GM19463 (cell line): ENCODE measurements at regions not wholly inside any gene's neighbourhood (a gene's known extent, or its start where the extent isn't known, plus 50 kb on each side); places are given as distances from the start of the nearest gene placed in this dataset.
"Not testable (repeated sequence)": the region's sequence is repeated elsewhere in the genome, so short reads cannot be mapped to it uniquely, and the experiment has no call there.

Experiments used
- ATAC-seq: cut with Tn5 transposase; IDR thresholded peaks from one replicate; pipeline ENCODE4 v1.9.1; 2021; ENCODE audit warnings: mild to moderate bottlenecking, moderate library complexity; ENCODE audit not compliant: unreplicated experiment

DNA sequence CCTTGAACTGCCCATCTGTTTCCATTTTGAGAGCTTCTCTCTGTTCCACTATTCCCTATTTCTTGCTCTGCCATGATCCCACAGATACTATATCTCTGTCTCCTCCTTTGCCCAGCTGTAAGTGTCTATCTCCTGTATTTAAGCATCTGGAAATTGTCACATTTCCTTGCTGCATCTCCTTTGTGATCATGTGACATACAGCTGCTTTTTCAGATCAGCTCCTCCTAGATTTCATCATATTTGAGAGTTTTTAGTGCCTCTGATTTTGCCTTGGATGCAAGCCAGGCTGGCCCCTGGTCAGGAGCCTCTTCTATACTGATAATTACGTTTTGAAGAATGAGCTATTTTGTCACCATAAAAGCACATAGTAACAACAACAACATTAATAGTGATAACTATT lies 131.7 kb upstream of the TNP1 start:
- no peak for ATAC-seq

DNA sequence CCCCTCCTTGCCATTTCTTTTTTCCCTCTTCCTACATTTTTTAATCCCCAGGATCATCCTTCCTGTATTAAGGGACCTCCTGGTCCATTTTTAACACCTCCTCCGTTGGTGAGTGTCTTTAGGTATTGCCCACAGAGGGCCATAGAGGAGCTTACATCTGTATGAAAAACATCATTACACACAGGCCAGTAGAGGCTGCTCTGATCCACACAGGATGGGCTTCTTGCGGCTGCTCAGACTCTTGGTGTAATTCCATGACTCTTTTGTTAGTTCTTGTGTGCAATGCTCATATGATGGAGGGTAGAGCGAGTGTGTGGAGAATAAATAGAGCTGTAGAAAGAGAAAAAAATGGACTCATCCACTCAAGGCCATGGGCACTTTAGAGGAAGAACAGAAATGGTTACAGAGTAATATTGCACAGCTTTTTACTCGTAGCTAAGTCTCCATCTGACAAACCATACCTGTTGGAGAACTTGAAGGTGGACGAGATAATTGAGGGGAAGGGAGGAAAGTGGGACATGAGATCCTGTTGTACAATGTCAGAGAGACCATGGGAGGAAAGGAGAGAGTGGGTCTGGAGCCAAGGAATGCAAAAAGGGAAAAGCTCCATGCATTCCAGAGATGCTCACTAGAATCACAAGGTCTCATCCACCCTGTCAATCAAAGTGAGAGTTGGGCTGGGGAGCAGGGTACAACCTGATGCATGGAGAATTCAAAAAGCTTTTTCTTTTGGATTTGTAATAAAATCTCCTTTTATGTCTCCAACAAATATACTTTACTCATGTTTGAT lies 129.7 kb upstream of the TNP1 start:
- no peak for ATAC-seq

DNA sequence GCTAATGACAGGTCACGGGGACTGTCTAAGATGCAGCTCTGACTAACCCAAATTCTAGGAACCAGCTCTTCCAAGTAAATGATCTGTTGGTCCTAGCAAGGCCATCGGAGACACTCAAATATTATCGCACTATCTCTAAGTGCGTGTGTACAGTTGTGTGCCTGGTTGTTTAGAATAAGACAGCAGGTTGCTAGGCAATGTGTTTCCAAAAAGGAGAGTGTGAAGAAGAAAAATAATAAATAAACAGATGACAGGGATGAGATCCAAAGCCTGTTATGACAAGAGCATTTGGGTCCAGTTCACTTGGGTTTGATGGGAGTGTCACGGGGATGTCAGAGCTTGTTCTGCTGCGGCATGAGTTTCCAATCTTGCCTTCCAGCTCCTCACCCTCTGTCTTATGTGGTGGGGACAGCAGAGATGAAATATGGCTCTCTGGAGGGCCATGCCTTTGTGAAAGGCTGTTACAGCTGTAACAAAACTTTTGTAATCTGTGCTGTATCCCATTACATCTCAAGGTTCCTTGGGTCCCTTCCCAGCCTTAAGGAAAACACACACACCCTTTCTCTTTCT lies 127.5 kb upstream of the TNP1 start:
- ATAC-seq, result no peak

DNA sequence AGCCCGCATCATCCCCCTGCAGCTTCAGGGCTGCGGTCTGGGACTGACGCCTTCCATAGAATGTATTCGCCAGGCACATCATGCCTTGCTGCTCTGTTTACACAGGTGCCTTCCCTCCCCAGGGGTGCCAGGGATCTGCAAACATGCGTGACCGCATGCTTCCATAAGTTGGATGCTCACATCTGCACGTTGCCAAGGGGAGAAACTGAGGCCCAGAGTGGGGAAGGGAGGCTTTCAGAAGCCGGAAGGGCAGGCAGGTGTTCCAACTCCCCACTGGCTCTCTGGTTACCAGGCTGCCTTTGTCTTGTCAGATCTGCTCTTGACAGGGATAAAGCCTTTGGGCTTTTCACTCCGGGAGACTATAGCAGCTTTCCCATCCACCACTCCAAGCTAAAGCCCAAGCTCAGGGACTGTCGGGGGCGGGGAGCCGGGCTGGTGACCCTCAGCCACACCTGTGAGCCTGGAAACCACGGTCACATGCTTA lies 125.8 kb upstream of the TNP1 start:
- ATAC-seq, result no peak

DNA sequence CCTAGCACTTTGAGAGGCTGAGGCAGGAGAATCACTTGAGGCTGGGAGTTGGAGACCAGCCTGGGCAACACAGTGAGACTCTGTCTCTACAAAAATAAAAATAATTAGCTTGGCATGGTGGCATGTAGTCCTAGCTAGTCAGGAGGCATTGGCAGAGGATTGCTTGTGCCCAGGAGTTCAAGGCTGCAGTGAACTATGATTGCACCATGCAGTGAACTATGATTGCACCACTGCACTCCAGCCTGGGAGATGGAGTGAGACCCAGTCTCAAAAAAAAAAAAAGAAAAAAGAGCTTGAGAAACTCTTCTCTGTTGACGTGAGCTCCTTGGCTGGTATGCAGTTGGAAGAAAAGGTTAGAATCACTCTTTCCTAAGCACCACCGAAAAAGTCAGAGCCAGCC lies 125.1 kb upstream of the TNP1 start:
- no peak for ATAC-seq

DNA sequence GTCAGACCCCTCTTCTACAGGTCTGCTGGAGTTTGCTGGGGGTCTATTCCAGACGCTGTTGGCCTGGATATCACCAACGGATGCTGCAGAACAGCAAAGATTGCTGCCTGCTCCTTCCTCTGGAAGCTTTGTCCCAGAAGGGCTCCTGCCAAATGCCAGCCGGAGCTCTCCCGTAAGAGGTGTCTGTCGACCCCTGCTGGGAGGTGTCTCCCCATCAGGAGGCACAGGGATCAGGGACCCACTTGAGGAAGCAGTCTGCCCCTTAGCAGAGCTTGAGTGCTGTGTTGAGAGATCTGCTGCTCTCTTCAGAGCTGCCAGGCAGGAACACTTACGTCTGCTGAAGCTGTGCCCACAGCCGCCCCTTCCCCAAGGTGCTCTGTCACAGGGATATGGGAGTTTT lies 122.1 kb upstream of the TNP1 start:
- ATAC-seq, result not testable (repeated sequence)

DNA sequence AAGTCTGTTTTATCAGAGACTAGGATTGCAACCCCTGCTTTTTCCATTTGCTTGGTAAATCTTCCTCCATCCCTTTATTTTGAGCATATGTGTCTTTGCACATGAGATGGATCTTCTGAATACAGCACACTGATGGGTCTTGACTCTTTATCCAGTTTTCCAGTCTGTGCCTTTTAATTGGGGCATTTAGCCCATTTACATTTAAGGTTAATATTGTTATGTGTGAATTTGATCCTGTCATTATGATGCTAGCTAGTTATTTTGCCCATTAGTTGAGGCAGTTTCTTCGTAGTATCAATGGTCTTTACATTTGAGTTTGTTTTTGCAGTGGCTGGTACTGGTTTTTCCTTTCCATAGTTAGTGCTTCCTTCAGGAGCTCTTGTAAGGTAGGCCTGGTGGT lies 120.6 kb upstream of the TNP1 start:
- not testable (repeated sequence) for ATAC-seq

DNA sequence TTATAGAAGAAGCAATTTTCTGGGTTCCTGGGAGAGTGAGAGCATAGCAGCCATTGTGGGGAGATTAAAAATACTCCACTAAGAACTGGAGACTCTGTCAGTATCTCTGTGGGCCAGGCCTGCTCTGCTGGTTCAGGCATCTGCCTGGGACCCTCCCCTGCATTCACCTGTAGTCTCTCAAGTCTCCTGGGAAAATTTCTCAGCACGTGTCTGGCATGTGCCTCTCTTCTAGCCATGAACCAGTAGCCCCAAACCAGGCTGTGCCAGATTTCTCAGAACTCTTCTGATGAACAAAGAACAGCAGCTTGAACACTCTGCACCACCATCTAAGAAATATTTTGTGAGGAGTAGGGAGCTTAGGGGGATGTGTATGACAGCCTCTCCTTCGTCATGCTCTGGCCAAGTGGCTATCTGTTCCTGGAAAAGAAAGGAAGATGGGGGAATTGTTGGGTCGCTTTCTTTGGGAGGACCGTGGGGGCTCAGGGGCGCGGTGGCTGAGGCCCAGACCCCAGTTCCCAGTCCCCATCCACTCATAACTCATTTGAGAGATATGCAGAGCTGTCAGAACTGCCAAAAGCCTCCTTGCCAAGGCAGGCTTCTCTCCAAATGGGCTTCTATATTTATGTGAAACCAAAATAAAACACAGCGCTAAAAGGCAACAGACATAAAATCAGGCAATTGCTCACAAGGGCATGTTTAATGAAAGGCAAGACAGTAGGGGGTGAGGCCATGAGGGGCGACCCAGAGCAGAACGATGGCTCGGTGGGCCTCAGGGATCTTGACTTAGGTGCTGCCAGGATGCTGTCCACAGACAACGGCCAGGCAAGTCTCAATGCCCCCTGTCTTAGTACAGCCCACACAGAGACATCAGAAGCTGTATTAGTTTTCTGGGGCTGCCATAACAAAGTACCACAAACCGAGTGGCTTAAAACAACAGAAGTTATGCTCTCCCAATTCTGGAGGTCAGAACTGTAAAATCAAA lies 114.7 kb upstream of the TNP1 start:
- ATAC-seq, result no peak

DNA sequence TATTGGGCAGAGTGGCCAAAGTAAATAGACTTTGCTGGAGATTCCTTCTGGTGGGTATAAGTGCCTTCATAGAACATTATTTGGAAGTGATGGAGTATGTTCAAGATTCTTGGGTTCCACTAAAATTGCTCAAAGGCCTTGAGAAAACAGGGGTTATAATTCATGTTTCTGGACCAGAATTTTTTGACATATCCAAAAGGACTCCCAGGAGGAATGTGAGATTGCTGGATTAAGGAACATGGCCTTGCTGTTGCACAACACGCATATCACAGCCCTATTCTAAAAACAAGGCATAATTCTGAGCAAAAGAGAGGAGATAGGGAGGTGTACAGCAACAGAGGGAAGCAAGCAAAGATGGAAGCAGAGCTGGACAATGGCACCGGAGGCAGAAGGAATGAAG lies 111.7 kb upstream of the TNP1 start:
- no peak for ATAC-seq

DNA sequence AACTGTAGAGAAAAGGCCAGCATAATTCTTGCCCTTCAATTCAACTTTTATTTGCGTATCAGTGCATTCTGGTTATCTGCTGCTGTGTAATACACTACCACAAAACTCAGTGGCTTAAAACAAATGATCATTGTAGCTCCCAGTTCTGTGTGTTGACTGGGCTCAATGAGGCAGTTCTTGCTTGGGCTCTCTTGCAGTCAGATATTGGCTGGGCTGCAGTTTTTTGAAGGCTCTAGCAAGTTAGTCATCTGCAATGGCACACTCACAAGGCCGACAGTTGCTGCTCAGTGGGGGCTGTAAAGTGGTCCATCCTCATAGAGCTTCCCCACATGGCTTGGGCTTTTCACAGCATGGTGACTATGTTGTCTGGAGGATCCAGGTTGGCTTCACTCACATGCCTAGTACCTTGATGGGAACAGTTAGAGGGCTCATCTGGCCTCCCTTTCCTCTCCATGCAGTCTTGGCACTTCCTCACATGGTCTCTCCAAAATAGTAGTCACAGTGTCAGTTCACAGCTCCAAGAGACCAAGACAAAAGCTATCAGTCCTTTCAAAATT lies 110.6 kb upstream of the TNP1 start:
- ATAC-seq, result no peak

DNA sequence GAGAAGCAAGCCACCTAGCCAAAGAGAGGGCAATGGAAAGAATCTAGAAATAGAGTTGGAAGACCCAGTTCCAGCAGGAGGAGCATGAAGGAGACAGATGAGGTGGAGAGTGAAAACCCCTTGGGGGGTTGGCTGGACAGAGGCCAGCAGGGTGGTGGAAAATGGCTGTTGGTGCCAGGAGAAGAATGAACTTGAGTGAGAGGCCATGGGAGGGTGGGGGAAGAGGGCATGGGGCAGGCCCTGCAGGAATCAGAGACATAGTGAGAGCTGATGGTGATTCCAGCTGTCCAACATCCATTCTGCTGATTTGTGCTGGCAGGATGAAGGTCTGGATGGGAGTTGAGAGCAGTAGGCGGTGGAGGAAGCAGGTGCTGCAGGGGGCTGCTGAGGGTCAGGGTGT lies 108.0 kb upstream of the TNP1 start:
- no peak for ATAC-seq

DNA sequence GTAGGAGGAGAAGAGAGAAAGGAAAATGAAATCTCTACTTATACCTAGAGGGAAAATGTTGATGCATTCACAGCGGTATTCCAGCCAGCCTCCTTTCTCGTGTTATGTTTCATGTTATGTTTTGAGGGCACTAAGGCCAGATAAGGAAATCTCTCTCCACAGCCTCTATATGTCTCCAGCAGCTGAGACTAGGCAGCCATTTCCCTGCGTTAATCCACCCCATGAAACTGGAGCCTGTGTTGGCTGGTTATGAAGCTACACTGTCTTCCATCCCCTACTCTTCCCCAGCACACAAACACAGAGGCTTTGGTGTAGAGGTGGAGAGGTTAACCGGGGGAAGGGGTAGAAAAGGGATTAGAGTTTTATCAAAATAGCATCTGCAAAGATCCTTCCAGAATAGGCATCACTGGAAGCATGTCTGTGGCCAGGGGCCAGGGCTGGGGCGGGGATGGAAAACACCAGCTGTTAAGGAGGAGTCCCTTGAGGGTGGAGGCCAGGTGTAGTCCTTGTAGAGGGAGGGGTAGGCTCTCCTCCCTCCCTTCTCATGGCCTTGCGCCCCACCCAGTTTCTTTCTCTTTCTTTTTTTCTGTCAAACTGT lies 100.9 kb upstream of the TNP1 start:
- ATAC-seq, result no peak

DNA sequence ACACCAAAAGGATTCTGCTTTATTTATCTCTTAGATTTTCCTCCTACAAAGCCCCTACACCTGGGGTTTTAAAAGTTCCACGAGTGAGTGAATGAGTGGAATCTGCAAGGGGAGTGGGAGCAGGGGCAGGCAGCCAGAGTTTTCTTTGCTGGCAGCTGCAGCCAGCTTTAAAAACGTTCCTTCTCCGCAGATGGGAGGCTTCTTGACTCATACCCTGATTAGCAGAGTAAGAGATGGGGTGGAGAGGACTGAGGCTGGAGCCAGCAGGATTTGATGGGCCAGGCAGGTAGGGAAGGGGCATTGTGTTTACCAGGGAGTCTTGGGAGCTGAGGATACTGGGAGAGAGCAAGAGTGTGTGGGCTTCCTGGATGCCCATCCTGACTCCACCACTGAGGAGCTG lies 99.6 kb upstream of the TNP1 start:
- ATAC-seq, result no peak

DNA sequence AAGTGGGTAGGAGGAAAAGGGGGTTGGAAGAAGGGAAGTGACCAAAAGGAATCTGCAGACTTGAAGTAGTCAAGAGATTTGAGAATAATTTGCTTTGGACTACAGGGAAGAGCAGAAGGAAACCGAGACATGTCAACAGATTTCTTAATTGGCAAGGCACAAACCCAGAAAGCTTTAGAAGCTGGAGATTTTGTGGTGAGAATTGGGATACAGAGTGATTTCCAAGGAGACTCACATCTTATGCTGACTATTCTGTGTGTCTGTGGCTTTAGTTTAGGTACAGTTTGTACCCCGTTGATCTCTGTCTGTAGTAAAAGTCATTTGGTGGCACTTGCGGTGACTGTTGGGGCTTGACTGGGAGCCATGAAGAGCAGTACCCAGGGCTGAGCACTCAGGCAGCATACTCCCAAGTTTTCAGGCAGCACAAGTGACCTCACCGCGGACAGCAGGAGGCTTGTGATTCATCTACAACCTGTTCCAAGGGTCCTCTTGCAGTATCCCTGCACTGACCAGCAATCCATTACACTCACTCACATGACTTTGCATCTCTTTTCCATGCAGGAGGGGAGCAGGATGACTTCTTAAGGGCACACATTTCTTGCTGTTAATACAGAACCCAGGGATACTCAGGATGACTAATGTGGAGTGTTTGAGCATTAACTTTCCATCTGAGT lies 97.1 kb upstream of the TNP1 start:
- ATAC-seq, result no peak

DNA sequence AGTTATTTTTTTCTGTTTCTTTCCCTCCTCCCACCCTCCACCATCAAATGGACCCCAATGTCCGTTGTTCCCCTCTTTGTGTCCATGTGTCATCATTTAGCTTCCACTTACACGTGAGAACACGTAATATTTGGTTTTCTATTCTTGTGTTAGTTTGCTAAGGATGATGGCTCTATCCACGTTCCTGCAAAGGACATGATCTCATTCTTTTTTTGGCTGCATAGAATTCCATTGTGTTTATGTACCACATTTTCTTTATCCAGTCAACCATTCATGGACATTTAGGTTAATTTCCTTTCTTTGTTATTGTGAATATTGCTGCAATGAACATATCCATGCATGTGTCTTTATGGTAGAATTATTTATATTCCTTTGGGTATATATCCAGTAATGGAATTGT lies 91.3 kb upstream of the TNP1 start:
- ATAC-seq, result no peak

DNA sequence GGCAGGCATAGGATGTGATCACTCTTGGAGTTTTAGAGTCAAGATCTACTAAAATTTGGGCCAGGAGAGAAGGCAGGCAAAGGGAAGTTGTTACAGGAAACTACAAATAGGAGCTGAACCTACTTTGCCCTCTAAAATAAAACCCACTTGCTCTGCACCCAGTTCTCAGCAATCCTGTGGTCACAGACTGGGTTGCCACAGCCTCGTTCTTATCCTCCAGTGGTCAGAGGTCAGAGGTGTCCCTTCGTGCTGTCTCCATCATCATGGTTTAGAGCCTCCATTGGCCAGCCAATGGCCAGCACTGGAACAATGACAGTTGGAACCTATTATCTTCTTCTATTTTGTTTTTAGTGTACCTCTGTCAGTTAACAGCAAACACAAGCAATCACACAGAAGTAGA lies 90.7 kb upstream of the TNP1 start:
- no peak for ATAC-seq

DNA sequence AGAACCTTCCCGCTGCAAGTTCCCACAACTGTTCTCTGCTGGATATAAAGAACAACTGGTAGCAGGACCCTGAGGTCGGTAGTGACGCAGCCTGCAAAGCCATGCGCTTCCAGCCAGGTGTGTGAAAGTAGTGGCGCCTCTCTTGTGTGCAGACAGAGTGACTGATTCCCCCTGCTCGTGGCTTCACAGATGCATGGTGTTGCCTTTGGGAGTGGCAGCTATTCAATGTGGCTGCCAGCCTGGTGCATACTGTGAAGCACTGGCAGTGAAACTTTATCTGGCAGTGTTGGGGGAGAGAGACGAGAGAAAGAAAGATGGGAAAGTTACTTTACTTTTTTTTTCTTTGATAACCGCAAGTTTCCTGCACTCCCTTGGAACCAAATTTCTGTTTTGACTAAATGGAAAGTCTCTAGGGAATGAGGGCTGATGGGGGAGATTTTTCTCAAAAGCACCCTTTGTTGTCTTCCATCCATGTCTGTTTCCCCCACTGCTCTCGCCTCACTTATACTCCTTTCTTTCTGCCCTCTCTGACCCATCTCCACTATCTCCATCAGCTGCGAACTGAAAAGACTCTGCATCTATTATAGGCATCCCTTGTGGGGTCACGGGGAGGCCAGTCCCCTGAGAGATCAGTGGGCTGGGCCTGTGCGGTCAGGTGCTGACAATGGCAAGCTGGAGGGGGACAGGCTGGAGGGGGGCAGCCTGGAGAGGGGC lies 90.0 kb upstream of the TNP1 start:
- peak; percentile 54 for ATAC-seq

DNA sequence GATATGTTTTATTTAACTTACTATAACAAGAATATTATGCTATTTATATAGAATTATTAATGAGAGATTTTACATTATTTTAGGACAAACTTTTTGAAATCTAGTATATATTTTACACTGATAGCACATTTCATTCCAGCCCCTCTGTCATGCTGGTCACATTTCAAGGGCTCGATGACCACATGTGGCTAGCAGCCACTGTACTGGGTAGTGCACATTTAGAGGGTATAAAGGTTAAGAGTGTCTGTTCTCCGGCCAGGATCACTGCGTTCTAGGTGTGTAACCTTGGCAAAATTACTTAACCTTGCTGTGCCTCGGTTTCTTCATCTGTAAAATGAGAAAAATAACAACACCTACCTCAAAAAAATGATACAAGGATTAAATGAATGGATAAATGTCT lies 87.2 kb upstream of the TNP1 start:
- ATAC-seq, result no peak

DNA sequence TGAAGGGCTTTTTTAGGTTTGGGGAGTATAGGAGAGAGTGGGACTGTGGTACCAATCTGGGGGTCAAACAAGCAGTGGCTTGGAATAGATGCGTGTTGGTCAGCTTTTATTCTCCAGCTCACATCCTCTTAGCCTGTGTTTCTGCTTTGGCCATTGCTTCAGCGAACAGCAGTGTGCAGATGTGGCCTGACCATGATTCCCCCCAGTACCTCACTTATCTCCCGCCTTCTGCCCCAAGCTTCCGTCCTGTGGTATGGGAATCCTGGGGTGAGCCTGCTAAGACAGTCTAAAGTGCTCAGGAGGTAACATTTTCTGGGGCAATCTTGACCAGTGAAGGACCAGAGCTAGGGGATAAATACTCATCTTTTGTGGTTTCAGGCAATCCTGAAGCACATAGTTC lies 84.9 kb upstream of the TNP1 start:
- no peak for ATAC-seq

DNA sequence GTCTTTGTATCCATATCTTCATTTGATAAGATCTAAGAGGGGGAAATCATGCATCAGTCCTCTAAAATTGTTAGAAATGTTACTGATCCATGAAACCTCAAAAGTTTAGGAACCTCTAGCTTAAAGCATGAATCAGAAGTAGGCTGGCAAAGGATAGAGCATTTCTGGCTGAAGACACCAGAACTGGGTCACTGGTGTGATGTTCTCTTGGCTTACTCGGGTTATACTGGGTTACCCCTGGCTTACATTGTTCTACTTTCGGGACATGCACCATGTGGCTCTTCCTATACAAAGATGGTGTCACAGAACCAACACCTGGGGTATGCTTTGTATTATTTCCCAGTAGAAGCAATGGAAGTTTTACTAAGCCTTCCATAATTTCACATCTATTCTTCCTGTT lies 83.2 kb upstream of the TNP1 start:
- no peak for ATAC-seq
